GM12865 (cell line): ENCODE measurements at regions not wholly inside any gene's neighbourhood (a gene's known extent, or its start where the extent isn't known, plus 50 kb on each side); places are given as distances from the start of the nearest gene placed in this dataset.

Source experiments
- DNase-seq: peaks from one replicate; pipeline ENCODE4 v3.0.0; 2010; ENCODE audit warnings: low read depth
- H3K4me3 ChIP-seq: 2 replicates; pipeline ENCODE4 v1.5.1; 2011; ENCODE audit warnings: mild to moderate bottlenecking, low read depth, low read length, control low read depth
- CTCF ChIP-seq: IDR thresholded peaks from 2 replicates; pipeline ENCODE4 v1.5.1; 2011; ENCODE audit warnings: low read length, control low read depth, low read depth, inconsistent platforms; ENCODE audit not compliant: insufficient read depth; ENCODE audit errors: missing control alignments

- no peak for DNase-seq
- no peak overlapping the region for H3K4me3 ChIP-seq
- no peak for TF ChIP-seq CTCF
Measured at GRCh38 chr6:147722158-147722557, 213.7 kb downstream of the SAMD5 start.

GRCh38 chr6:147724454-147724853 is 216.0 kb downstream of the SAMD5 start:
- no peak for TF ChIP-seq CTCF
- DNase-seq, result no peak
- H3K4me3 ChIP-seq, result no peak overlapping the region

- no peak for TF ChIP-seq CTCF
- no peak for DNase-seq
- H3K4me3 ChIP-seq, result no peak overlapping the region
Measured at GRCh38 chr6:147726342-147726741, 217.9 kb downstream of the SAMD5 start.

- H3K4me3 ChIP-seq, result no peak overlapping the region
- no peak for TF ChIP-seq CTCF
- DNase-seq, result no peak
Measured at GRCh38 chr6:147728903-147729302, 220.4 kb downstream of the SAMD5 start.

- H3K4me3 ChIP-seq, result no peak overlapping the region
- no peak for TF ChIP-seq CTCF
- no peak for DNase-seq
Measured at GRCh38 chr6:147733686-147734085, 225.2 kb downstream of the SAMD5 start.

GRCh38 chr6:147734151-147734550 is 225.7 kb downstream of the SAMD5 start:
- H3K4me3 ChIP-seq, result no peak overlapping the region
- no peak for DNase-seq
- no peak for TF ChIP-seq CTCF

GRCh38 chr6:147735924-147736323 is 227.4 kb downstream of the SAMD5 start:
- H3K4me3 ChIP-seq, result no peak overlapping the region
- no peak for TF ChIP-seq CTCF
- no peak for DNase-seq
